IgD-negative memory B cell (primary cell): ENCODE measurements at regions not wholly inside any gene's neighbourhood (a gene's known extent, or its start where the extent isn't known, plus 50 kb on each side); places are given as distances from the start of the nearest gene placed in this dataset.
A peak's percentile ranks its signal among the peaks of the same experiment; 100 is the strongest.

ENCODE experiments used
- H3K27ac Mint-ChIP-seq, 3 donors: one replicate each; pipeline ENCODE4 v1.8.0; 2020 to 2022; ENCODE audit warnings: mild to moderate bottlenecking in 3 of 3, mixed read lengths in 3 of 3, moderate library complexity in 1 of 3
- H3K27me3 Mint-ChIP-seq: one replicate; pipeline ENCODE4 v1.8.0; 2021; ENCODE audit warnings: mixed read lengths
- H3K36me3 Mint-ChIP-seq: one replicate; pipeline ENCODE4 v1.8.0; 2020; ENCODE audit warnings: mild to moderate bottlenecking, mixed read lengths
- H3K4me1 Mint-ChIP-seq, 3 donors: one replicate each; pipeline ENCODE4 v1.8.0; 2020 to 2022; ENCODE audit warnings: mixed read lengths in 3 of 3, mild to moderate bottlenecking in 1 of 3
- H3K4me3 Mint-ChIP-seq, 4 donors: one replicate each; pipeline ENCODE4 v1.8.0; 2020 to 2022; ENCODE audit warnings: mild to moderate bottlenecking in 4 of 4, mixed read lengths in 4 of 4, moderate library complexity in 3 of 4
- H3K9me3 Mint-ChIP-seq, 3 donors: one replicate each; pipeline ENCODE4 v1.8.0; 2020 to 2021; ENCODE audit warnings: mixed read lengths in 3 of 3, mild to moderate bottlenecking in 1 of 3

GRCh38 chr7:17229228-17229627, 69.2 kb upstream of the AHR start:
- Mint-ChIP-seq H3K27me3 (no peaks in the 10 kb centered on the region), H3K4me1 (peaks cover 4 to 7% (median 6%) of the 10 kb centered on the region in 3 donors), H3K27ac (no peak overlapping the region), H3K9me3 (no peaks in the 10 kb centered on the region), H3K36me3 (no peaks in the 10 kb centered on the region), H3K4me3 (no peak overlapping the region)

- Mint-ChIP-seq H3K27me3 (no peaks in the 10 kb centered on the region), H3K4me3 (no peak overlapping the region), H3K27ac (no peak overlapping the region), H3K4me1 (peaks cover 12 to 16% (median 14%) of the 10 kb centered on the region in 3 donors), H3K9me3 (no peaks in the 10 kb centered on the region), H3K36me3 (no peaks in the 10 kb centered on the region)
Observed at GRCh38 chr7:17230099-17230807, 68.2 kb upstream of the AHR start.

GRCh38 chr7:17233603-17234002, 64.8 kb upstream of the AHR start:
- peak overlapping the region; percentile 79 to 97 (median 83) for H3K27ac Mint-ChIP-seq
- H3K27me3 Mint-ChIP-seq = no peaks in the 10 kb centered on the region
- H3K4me1 Mint-ChIP-seq = peaks cover 12 to 20% (median 19%) of the 10 kb centered on the region in 3 donors
- H3K36me3 Mint-ChIP-seq = no peaks in the 10 kb centered on the region
- no peaks in the 10 kb centered on the region for H3K9me3 Mint-ChIP-seq
- H3K4me3 Mint-ChIP-seq = peak overlapping the region in 1 of 4 donors; percentile 44

GRCh38 chr7:17234030-17234397, 64.4 kb upstream of the AHR start:
- H3K27me3 Mint-ChIP-seq = no peaks in the 10 kb centered on the region
- H3K4me1 Mint-ChIP-seq = peaks cover 12 to 20% (median 19%) of the 10 kb centered on the region in 3 donors
- no peaks in the 10 kb centered on the region for H3K36me3 Mint-ChIP-seq
- H3K4me3 Mint-ChIP-seq = peak overlapping the region; percentile 44 to 91 (median 66)
- H3K27ac Mint-ChIP-seq = peak overlapping the region; percentile 79 to 97 (median 83)
- no peaks in the 10 kb centered on the region for H3K9me3 Mint-ChIP-seq

- Mint-ChIP-seq H3K36me3 (no peaks in the 10 kb centered on the region), H3K4me3 (peak overlapping the region; percentile 44 to 91 (median 72)), H3K27me3 (no peaks in the 10 kb centered on the region), H3K9me3 (no peaks in the 10 kb centered on the region), H3K4me1 (peaks cover 12 to 20% (median 19%) of the 10 kb centered on the region in 3 donors), H3K27ac (peak overlapping the region; percentile 79 to 97 (median 83))
Observed at GRCh38 chr7:17234398-17235031, 63.9 kb upstream of the AHR start.

GRCh38 chr7:17236171-17236570, 62.3 kb upstream of the AHR start:
- Mint-ChIP-seq H3K4me3 (peak overlapping the region in 1 of 4 donors; percentile 14), H3K36me3 (no peaks in the 10 kb centered on the region), H3K4me1 (peaks cover 12 to 20% (median 19%) of the 10 kb centered on the region in 3 donors), H3K27me3 (no peaks in the 10 kb centered on the region), H3K9me3 (no peaks in the 10 kb centered on the region), H3K27ac (peak overlapping the region in 2 of 3 donors; percentile 20 to 33)

- no peak overlapping the region for H3K4me3 Mint-ChIP-seq
- no peaks in the 10 kb centered on the region for H3K27me3 Mint-ChIP-seq
- H3K36me3 Mint-ChIP-seq = no peaks in the 10 kb centered on the region
- no peaks in the 10 kb centered on the region for H3K9me3 Mint-ChIP-seq
- peaks cover 12 to 20% (median 19%) of the 10 kb centered on the region in 3 donors for H3K4me1 Mint-ChIP-seq
- H3K27ac Mint-ChIP-seq = no peak overlapping the region
Observed at GRCh38 chr7:17236603-17237002, 61.8 kb upstream of the AHR start.

- Mint-ChIP-seq H3K9me3 (no peaks in the 10 kb centered on the region), H3K4me3 (no peak overlapping the region), H3K4me1 (peaks cover 10 to 15% (median 14%) of the 10 kb centered on the region in 3 donors), H3K27me3 (no peaks in the 10 kb centered on the region), H3K27ac (no peak overlapping the region), H3K36me3 (no peaks in the 10 kb centered on the region)
Observed at GRCh38 chr7:17239046-17239445, 59.4 kb upstream of the AHR start.

- Mint-ChIP-seq H3K4me3 (no peak overlapping the region), H3K36me3 (no peaks in the 10 kb centered on the region), H3K27ac (no peak overlapping the region), H3K27me3 (no peaks in the 10 kb centered on the region), H3K4me1 (peaks cover 3 to 8% (median 6%) of the 10 kb centered on the region in 3 donors), H3K9me3 (no peaks in the 10 kb centered on the region)
Observed at GRCh38 chr7:17239683-17240521, 58.5 kb upstream of the AHR start.

- no peaks in the 10 kb centered on the region for H3K36me3 Mint-ChIP-seq
- no peaks in the 10 kb centered on the region for H3K9me3 Mint-ChIP-seq
- no peaks in the 10 kb centered on the region for H3K4me1 Mint-ChIP-seq
- H3K27ac Mint-ChIP-seq = no peak overlapping the region
- no peaks in the 10 kb centered on the region for H3K27me3 Mint-ChIP-seq
- H3K4me3 Mint-ChIP-seq = no peak overlapping the region
Observed at GRCh38 chr7:17242504-17242903, 55.9 kb upstream of the AHR start.

GRCh38 chr7:17244786-17245185, 53.7 kb upstream of the AHR start:
- Mint-ChIP-seq H3K4me3 (no peak overlapping the region), H3K9me3 (no peaks in the 10 kb centered on the region), H3K27me3 (no peaks in the 10 kb centered on the region), H3K4me1 (no peaks in the 10 kb centered on the region), H3K27ac (no peak overlapping the region), H3K36me3 (no peaks in the 10 kb centered on the region)

GRCh38 chr7:17247357-17247756, 51.1 kb upstream of the AHR start:
- H3K9me3 Mint-ChIP-seq = peaks cover 0 to under 1% (median 0%) of the 10 kb centered on the region in 3 donors
- no peaks in the 10 kb centered on the region for H3K4me1 Mint-ChIP-seq
- no peak overlapping the region for H3K27ac Mint-ChIP-seq
- H3K27me3 Mint-ChIP-seq = no peaks in the 10 kb centered on the region
- no peaks in the 10 kb centered on the region for H3K36me3 Mint-ChIP-seq
- H3K4me3 Mint-ChIP-seq = no peak overlapping the region

GRCh38 chr7:17248527-17248926, 49.9 kb upstream of the AHR start:
- Mint-ChIP-seq H3K36me3 (no peaks in the 10 kb centered on the region), H3K4me3 (no peak overlapping the region), H3K27me3 (no peaks in the 10 kb centered on the region), H3K27ac (no peak overlapping the region), H3K9me3 (peaks cover 0 to 2% (median 0%) of the 10 kb centered on the region in 3 donors), H3K4me1 (no peaks in the 10 kb centered on the region)
